ENCODE measurements at regions not wholly inside any gene's neighbourhood (a gene's known extent, or its start where the extent isn't known, plus 50 kb on each side); places are given as distances from the start of the nearest gene placed in this dataset.

DNA sequence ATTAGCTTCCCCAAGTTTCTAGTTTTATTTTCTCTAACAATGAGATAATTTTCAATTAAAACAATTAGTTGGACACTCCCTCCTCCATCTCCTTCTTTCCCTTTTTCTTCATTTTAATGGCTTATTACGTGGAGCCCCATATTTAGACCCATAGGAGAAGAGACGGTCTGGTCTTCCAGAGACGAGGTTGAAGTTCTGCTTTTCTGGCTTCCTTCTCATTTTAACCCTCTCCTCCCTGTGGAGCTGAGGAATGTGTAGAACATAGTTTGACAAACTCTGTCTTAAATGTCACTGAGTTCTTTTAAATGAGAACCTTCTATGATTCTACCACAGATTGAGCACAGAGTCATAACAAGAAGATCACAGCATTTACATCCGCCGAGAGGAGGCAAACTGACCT lies 86.8 kb downstream of the EDNRB start:
- H2BK15ac ChIP-seq (ENCODE audit: low read depth, low read length), result no peak overlapping the region
- no peak for DNase-seq
- H4K8ac ChIP-seq (replicated peaks; ENCODE audit: insufficient read length, low read depth, low read length), result no peak overlapping the region
- Mint-ChIP-seq H3K4me3 (no peak overlapping the region), H3K9me3 (no peaks in the 10 kb centered on the region), H3K27ac (no peak overlapping the region), H3K4me1 (peaks cover 6% of the 10 kb centered on the region in 2 experiments; a peak in 3 of 4 replicates), H3K27me3 (ENCODE audit: low read depth) (no peaks in the 10 kb centered on the region), H3K36me3 (ENCODE audit: insufficient read depth in 1 of 3, low read depth in 3 of 3) (peaks cover 0 to 2% (median 0%) of the 10 kb centered on the region in 3 experiments; a peak in 3 of 7 replicates)
- no peaks in the 10 kb centered on the region for H3K79me1 ChIP-seq (ENCODE audit: insufficient read depth, low read depth, low read length, poor library complexity, severe bottlenecking)
- no peaks in the 10 kb centered on the region for H3K27me3 ChIP-seq (ENCODE audit: insufficient read depth, low read length)
- no peak overlapping the region for H2BK120ac ChIP-seq (ENCODE audit: low read depth, low read length, poor library complexity, severe bottlenecking)
- no peak overlapping the region for H2AK5ac ChIP-seq (ENCODE audit: insufficient read length, low read length)
- TF ChIP-seq, protein P1, sequence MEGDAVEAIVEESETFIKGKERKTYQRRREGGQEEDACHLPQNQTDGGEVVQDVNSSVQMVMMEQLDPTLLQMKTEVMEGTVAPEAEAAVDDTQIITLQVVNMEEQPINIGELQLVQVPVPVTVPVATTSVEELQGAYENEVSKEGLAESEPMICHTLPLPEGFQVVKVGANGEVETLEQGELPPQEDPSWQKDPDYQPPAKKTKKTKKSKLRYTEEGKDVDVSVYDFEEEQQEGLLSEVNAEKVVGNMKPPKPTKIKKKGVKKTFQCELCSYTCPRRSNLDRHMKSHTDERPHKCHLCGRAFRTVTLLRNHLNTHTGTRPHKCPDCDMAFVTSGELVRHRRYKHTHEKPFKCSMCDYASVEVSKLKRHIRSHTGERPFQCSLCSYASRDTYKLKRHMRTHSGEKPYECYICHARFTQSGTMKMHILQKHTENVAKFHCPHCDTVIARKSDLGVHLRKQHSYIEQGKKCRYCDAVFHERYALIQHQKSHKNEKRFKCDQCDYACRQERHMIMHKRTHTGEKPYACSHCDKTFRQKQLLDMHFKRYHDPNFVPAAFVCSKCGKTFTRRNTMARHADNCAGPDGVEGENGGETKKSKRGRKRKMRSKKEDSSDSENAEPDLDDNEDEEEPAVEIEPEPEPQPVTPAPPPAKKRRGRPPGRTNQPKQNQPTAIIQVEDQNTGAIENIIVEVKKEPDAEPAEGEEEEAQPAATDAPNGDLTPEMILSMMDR (conservative IDR thresholded peaks at IDR 0.05), result no peak
- no CpG with 5 or more reads among the region's 5 CpGs for whole genome bisulfite sequencing (ENCODE audit: extremely low coverage, insufficient read length, low lambda C conversion rate)
- no peak overlapping the region for H3K27ac ChIP-seq (ENCODE audit: insufficient read length, low read depth, low read length)
- H2AFZ ChIP-seq (ENCODE audit: low read length), result no peak overlapping the region
- H3K4ac ChIP-seq (ENCODE audit: low read depth, low read length), result no peak overlapping the region
- no peak overlapping the region for H2BK5ac ChIP-seq (ENCODE audit: insufficient read length, low read length)
- no peaks in the 10 kb centered on the region for H3K9me3 ChIP-seq (ENCODE audit: control insufficient read depth, low read depth, low read length)
- H3K23me2 ChIP-seq (ENCODE audit: insufficient read length, low read depth, low read length, poor library complexity, severe bottlenecking), result no peaks in the 10 kb centered on the region
- no peaks in the 10 kb centered on the region for H4K20me1 ChIP-seq (ENCODE audit: control insufficient read depth, insufficient read depth, insufficient read length)
- H3K23ac ChIP-seq (ENCODE audit: insufficient read length, low read depth, low read length), result no peak overlapping the region
- H4K5ac ChIP-seq (ENCODE audit: insufficient read length, low read depth, low read length), result no peak overlapping the region
- no peak overlapping the region for H3T11ph ChIP-seq (ENCODE audit: low read length)
- H3K79me2 ChIP-seq (ENCODE audit: insufficient read depth, low read length), result no peaks in the 10 kb centered on the region
- no peak overlapping the region for H2BK20ac ChIP-seq (ENCODE audit: low read depth, low read length, poor library complexity, severe bottlenecking)
- H3K4me1 ChIP-seq (ENCODE audit: insufficient read depth, low read length), result no peaks in the 10 kb centered on the region
- H3K56ac ChIP-seq (ENCODE audit: insufficient read length, low read depth, low read length), result no peak overlapping the region
- no peak overlapping the region for H3K9ac ChIP-seq (ENCODE audit: extremely low read depth, insufficient read length, low read length)
- no peak overlapping the region for H3K18ac ChIP-seq (ENCODE audit: insufficient read length, low read depth, low read length)
- no peak overlapping the region for H2BK12ac ChIP-seq (ENCODE audit: insufficient read length, low read depth, low read length)
- H3K4me2 ChIP-seq (ENCODE audit: insufficient read depth, insufficient read length, low read length), result no peak overlapping the region
- no peak overlapping the region for H3K14ac ChIP-seq (ENCODE audit: insufficient read depth, low read length)
- no peak overlapping the region for H4K91ac ChIP-seq (ENCODE audit: insufficient read length, low read depth, low read length)

Measured in H9 (cell line).